Activated B cell treated with CpG ODN at 0.5 μM for 24 hours (primary cell): ENCODE measurements at regions not wholly inside any gene's neighbourhood (a gene's known extent, or its start where the extent isn't known, plus 50 kb on each side); places are given as distances from the start of the nearest gene placed in this dataset.
"Not testable (repeated sequence)": the region's sequence is repeated elsewhere in the genome, so short reads cannot be mapped to it uniquely, and the experiment has no call there.

ENCODE experiments used
- ATAC-seq: fragments of 200-7000 bp; cut with Tn5 transposase; one replicate; pipeline ENCODE4 v1.10.0; 2021; ENCODE audit warnings: low read depth, mild to moderate bottlenecking, moderate library complexity
- CTCF ChIA-PET: fragments of 350-600 bp; sonication (Branson Sonifier 250); formaldehyde crosslinking; loops from one replicate; lab custom pipeline; 2021; ENCODE audit warnings: antibody characterized with exemption; lab: Charles Lee
- POLR2A ChIA-PET: fragments of 350-600 bp; sonication (Branson Sonifier 250); formaldehyde crosslinking; loops from one replicate; lab custom pipeline; 2021; ENCODE audit warnings: antibody characterized with exemption; lab: Charles Lee
- DNase-seq: peaks from one replicate; pipeline ENCODE4 v3.0.0; 2022
- H3K27ac Mint-ChIP-seq: one replicate; pipeline ENCODE4 v1.8.0; 2020; ENCODE audit warnings: mixed read lengths
- H3K27me3 Mint-ChIP-seq: one replicate; pipeline ENCODE4 v1.8.0; 2021; ENCODE audit warnings: mixed read lengths
- H3K36me3 Mint-ChIP-seq: one replicate; pipeline ENCODE4 v1.8.0; 2021; ENCODE audit warnings: low read depth, mixed read lengths
- H3K4me1 Mint-ChIP-seq: one replicate; pipeline ENCODE4 v1.8.0; 2021; ENCODE audit warnings: mixed read lengths
- H3K4me3 Mint-ChIP-seq: one replicate; pipeline ENCODE4 v1.8.0; 2020; ENCODE audit warnings: mild to moderate bottlenecking, mixed read lengths
- H3K9me3 Mint-ChIP-seq: one replicate; pipeline ENCODE4 v1.8.0; 2020; ENCODE audit warnings: mixed read lengths
- CTCF ChIP-seq: fragments of 200-600 bp; IDR thresholded peaks from one replicate; pipeline ENCODE4 v1.8.0; 2022; ENCODE audit warnings: antibody characterized with exemption, mild to moderate bottlenecking
- intact Hi-C: fragments of 100-400 bp; cut with micrococcal nuclease; formaldehyde crosslinking; loops from one replicate; pipeline ENCODE4 v1.15.1; 2024

GRCh38 chr11:81569999-81570398 lies 1163.7 kb downstream of the FAM181B start:
- Mint-ChIP-seq H3K36me3 (no peaks in the 10 kb centered on the region), H3K27ac (no peak overlapping the region), H3K4me3 (no peak overlapping the region), H3K9me3 (peaks cover 5% of the 10 kb centered on the region), H3K27me3 (no peaks in the 10 kb centered on the region), H3K4me1 (no peaks in the 10 kb centered on the region)
- TF ChIP-seq CTCF: no peak
- DNase-seq (no peak), ATAC-seq (no peak)
- ChIA-PET POLR2A (no interaction called here), CTCF (no interaction called here)
- intact Hi-C loops: no loop called here

- H3K4me1 Mint-ChIP-seq: no peaks in the 10 kb centered on the region
- CTCF ChIA-PET: no interaction called here
- H3K27me3 Mint-ChIP-seq: no peaks in the 10 kb centered on the region
- POLR2A ChIA-PET: no interaction called here
- H3K36me3 Mint-ChIP-seq: no peaks in the 10 kb centered on the region
- ATAC-seq: no peak
- peaks cover 6% of the 10 kb centered on the region for H3K9me3 Mint-ChIP-seq
- intact Hi-C loops: no loop called here
- H3K4me3 Mint-ChIP-seq: no peak overlapping the region
- TF ChIP-seq CTCF: no peak
- H3K27ac Mint-ChIP-seq: no peak overlapping the region
- no peak for DNase-seq
Observed at GRCh38 chr11:81568918-81569317, 1164.7 kb downstream of the FAM181B start.

GRCh38 chr11:81548123-81548522 lies 1185.5 kb downstream of the FAM181B start:
- no peaks in the 10 kb centered on the region for H3K9me3 Mint-ChIP-seq
- ChIA-PET POLR2A (no interaction called here), CTCF (no interaction called here)
- no peak overlapping the region for H3K4me3 Mint-ChIP-seq
- no peaks in the 10 kb centered on the region for H3K36me3 Mint-ChIP-seq
- H3K27ac Mint-ChIP-seq: no peak overlapping the region
- no peaks in the 10 kb centered on the region for H3K27me3 Mint-ChIP-seq
- no peak for TF ChIP-seq CTCF
- intact Hi-C loops: no loop called here
- ATAC-seq: no peak
- no peaks in the 10 kb centered on the region for H3K4me1 Mint-ChIP-seq
- DNase-seq: no peak

GRCh38 chr11:81539806-81540205 lies 1193.9 kb downstream of the FAM181B start:
- H3K4me1 Mint-ChIP-seq, POLR2A ChIA-PET, H3K9me3 Mint-ChIP-seq, intact Hi-C loops, ATAC-seq, DNase-seq, H3K27me3 Mint-ChIP-seq, H3K27ac Mint-ChIP-seq, H3K4me3 Mint-ChIP-seq, CTCF ChIA-PET, H3K36me3 Mint-ChIP-seq: not testable (repeated sequence)

- no peaks in the 10 kb centered on the region for H3K27me3 Mint-ChIP-seq
- intact Hi-C loops: no loop called here
- no peak for TF ChIP-seq CTCF
- POLR2A ChIA-PET: no interaction called here
- H3K4me1 Mint-ChIP-seq: no peaks in the 10 kb centered on the region
- CTCF ChIA-PET: no interaction called here
- peaks cover 2% of the 10 kb centered on the region for H3K9me3 Mint-ChIP-seq
- DNase-seq: no peak
- no peak overlapping the region for H3K27ac Mint-ChIP-seq
- H3K4me3 Mint-ChIP-seq: no peak overlapping the region
- no peak for ATAC-seq
- no peaks in the 10 kb centered on the region for H3K36me3 Mint-ChIP-seq
Observed at GRCh38 chr11:81515566-81515965, 1218.1 kb downstream of the FAM181B start.

GRCh38 chr11:81497202-81497804 lies 1236.4 kb downstream of the FAM181B start:
- Mint-ChIP-seq H3K27me3 (no peaks in the 10 kb centered on the region), H3K4me1 (no peaks in the 10 kb centered on the region), H3K4me3 (no peak overlapping the region), H3K36me3 (no peaks in the 10 kb centered on the region), H3K9me3 (peaks cover 3% of the 10 kb centered on the region), H3K27ac (no peak overlapping the region)
- ATAC-seq (no peak), DNase-seq (no peak)
- TF ChIP-seq CTCF: no peak
- intact Hi-C loops: no loop called here
- POLR2A ChIA-PET: no interaction called here
- CTCF ChIA-PET: no interaction called here
